PC-3 (cell line): ENCODE measurements at regions not wholly inside any gene's neighbourhood (a gene's known extent, or its start where the extent isn't known, plus 50 kb on each side); places are given as distances from the start of the nearest gene placed in this dataset.

Experiments used
- ATAC-seq: fragments of 200-7000 bp; cut with Tn5 transposase; 2 replicates; pipeline ENCODE4 v1.9.1; 2020; ENCODE audit warnings: mild to moderate bottlenecking, moderate library complexity
- BruUV-seq: library from RNA; stranded (reverse); fragments of 400-500 nt; replicated peaks from 2 replicates; lab custom pipeline; 2021; lab: Mats Ljungman, UMichigan
- CTCF ChIA-PET: fragments of 300-600 bp; sonication (Branson Sonifier 250); formaldehyde crosslinking; loops from one replicate; lab custom pipeline; 2022; ENCODE audit warnings: antibody characterized with exemption; lab: Charles Lee
- POLR2A ChIA-PET: fragments of 300-600 bp; sonication (Branson Sonifier 250); formaldehyde crosslinking; loops from one replicate; lab custom pipeline; 2022; ENCODE audit warnings: antibody characterized with exemption; ENCODE audit not compliant: unreplicated experiment; lab: Charles Lee
- DNase-seq: peaks from one replicate; pipeline ENCODE4 v3.0.0-alpha.2; 2015
- H2AFZ ChIP-seq: fragments of 300-600 bp; sonication (generic); 2 replicates; pipeline ENCODE4 v1.6.0; 2016; ENCODE audit warnings: antibody characterized with exemption, low read length
- H3F3A ChIP-seq: fragments of 300-600 bp; sonication (generic); one replicate; pipeline ENCODE4 v1.6.0; 2017; ENCODE audit warnings: antibody characterized with exemption, low read length, control low read depth, mild to moderate bottlenecking; ENCODE audit not compliant: unreplicated experiment
- H3K27ac ChIP-seq: fragments of 300-600 bp; sonication (generic); 2 replicates; pipeline ENCODE4 v1.5.1; 2016; ENCODE audit warnings: mild to moderate bottlenecking, low read length
- H3K27me3 ChIP-seq: fragments of 300-600 bp; sonication (generic); 2 replicates; pipeline ENCODE4 v1.6.1; 2016; ENCODE audit warnings: low read length, mixed read lengths
- H3K36me3 ChIP-seq: fragments of 300-600 bp; sonication (generic); 2 replicates; pipeline ENCODE4 v1.6.1; 2016; ENCODE audit warnings: low read depth, mixed run types, low read length, mixed read lengths
- H3K4me1 ChIP-seq: fragments of 300-600 bp; sonication (generic); 2 replicates; pipeline ENCODE4 v1.5.1; 2016; ENCODE audit warnings: low read length; ENCODE audit not compliant: insufficient read depth
- H3K4me2 ChIP-seq: fragments of 300-600 bp; sonication (generic); 2 replicates; pipeline ENCODE4 v1.6.0; 2016; ENCODE audit warnings: low read length
- H3K4me3 ChIP-seq: fragments of 300-600 bp; sonication (generic); 2 replicates; pipeline ENCODE4 v1.5.1; 2016; ENCODE audit warnings: mild to moderate bottlenecking, low read length, mixed read lengths
- H3K79me2 ChIP-seq: fragments of 300-600 bp; sonication (generic); 2 replicates; pipeline ENCODE4 v1.6.1; 2017; ENCODE audit warnings: low read length, mixed read lengths
- H3K9ac ChIP-seq: fragments of 300-600 bp; sonication (generic); 2 replicates; pipeline ENCODE4 v1.6.0; 2016; ENCODE audit warnings: mild to moderate bottlenecking, low read length
- H3K9me2 ChIP-seq: fragments of 300-600 bp; sonication (generic); replicated peaks from 2 replicates; pipeline ENCODE4 v1.6.1; 2016; ENCODE audit warnings: mixed run types, low read length, mixed read lengths
- H3K9me3 ChIP-seq: fragments of 300-600 bp; sonication (generic); 2 replicates; pipeline ENCODE4 v1.6.1; 2016; ENCODE audit warnings: low read length, mixed read lengths
- H4K20me1 ChIP-seq: fragments of 300-600 bp; sonication (generic); 2 replicates; pipeline ENCODE4 v1.6.1; 2016; ENCODE audit warnings: low read length, mixed read lengths
- EZH2 ChIP-seq: fragments of 300-600 bp; sonication (generic); IDR thresholded peaks from one replicate; pipeline ENCODE4 v1.6.1; 2017; ENCODE audit warnings: antibody characterized with exemption, mild to moderate bottlenecking, low read length; ENCODE audit not compliant: unreplicated experiment
- EZH2phosphoT487 ChIP-seq: fragments of 300-600 bp; sonication (generic); IDR thresholded peaks from 2 replicates; pipeline ENCODE4 v1.6.1; 2018; ENCODE audit warnings: mild to moderate bottlenecking, antibody characterized with exemption, low read length, borderline replicate concordance
- intact Hi-C: fragments of 100-400 bp; cut with micrococcal nuclease; formaldehyde crosslinking; loops from 2 replicates; pipeline ENCODE4 v1.9.0; 2023
- TF ChIP-seq, protein P1 (sequence below): fragments of 300-600 bp; sonication (generic); conservative IDR thresholded peaks from 2 replicates; pipeline ENCODE4 v1.5.1; 2017; ENCODE audit warnings: antibody characterized with exemption, low read depth, mild to moderate bottlenecking, low read length

DNA sequence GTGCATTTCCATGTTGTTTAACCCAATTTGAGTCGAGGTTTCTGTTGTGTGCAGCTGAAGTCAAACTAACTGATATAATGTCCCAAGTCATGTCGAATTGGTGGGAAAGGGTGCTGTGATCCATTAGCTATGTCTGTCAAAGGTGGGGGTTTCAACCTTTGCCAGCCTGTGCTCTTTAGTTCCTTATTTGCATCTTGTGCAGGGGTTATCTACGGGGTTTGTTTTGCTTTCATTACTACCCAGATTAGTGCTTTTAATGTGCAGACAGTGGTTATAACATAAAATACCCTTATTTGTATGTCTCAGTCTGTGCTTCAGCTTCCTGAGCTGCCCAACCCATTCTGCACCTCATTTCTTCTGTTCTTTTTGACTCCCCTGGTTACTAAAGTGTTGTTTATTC, 271.9 kb upstream of the CXCR4 start:
- H3K27ac ChIP-seq: no peak overlapping the region
- H3K36me3 ChIP-seq: no peaks in the 10 kb centered on the region
- H3K4me2 ChIP-seq: no peak overlapping the region
- CTCF ChIA-PET: no interaction called here
- no peak for ATAC-seq
- H3F3A ChIP-seq: no peaks in the 10 kb centered on the region
- POLR2A ChIA-PET: no interaction called here
- no peak overlapping the region for H3K4me3 ChIP-seq
- intact Hi-C loops: no loop called here
- DNase-seq: no peak
- no peaks in the 10 kb centered on the region for H3K9me3 ChIP-seq
- no peaks in the 10 kb centered on the region for H4K20me1 ChIP-seq
- no peak overlapping the region for H3K9ac ChIP-seq
- peaks cover 38% of the 10 kb centered on the region; the same call in 1 of the 2 replicates for H3K27me3 ChIP-seq
- TF ChIP-seq EZH2 (no peak), EZH2phosphoT487 (no peak)
- TF ChIP-seq, protein P1, sequence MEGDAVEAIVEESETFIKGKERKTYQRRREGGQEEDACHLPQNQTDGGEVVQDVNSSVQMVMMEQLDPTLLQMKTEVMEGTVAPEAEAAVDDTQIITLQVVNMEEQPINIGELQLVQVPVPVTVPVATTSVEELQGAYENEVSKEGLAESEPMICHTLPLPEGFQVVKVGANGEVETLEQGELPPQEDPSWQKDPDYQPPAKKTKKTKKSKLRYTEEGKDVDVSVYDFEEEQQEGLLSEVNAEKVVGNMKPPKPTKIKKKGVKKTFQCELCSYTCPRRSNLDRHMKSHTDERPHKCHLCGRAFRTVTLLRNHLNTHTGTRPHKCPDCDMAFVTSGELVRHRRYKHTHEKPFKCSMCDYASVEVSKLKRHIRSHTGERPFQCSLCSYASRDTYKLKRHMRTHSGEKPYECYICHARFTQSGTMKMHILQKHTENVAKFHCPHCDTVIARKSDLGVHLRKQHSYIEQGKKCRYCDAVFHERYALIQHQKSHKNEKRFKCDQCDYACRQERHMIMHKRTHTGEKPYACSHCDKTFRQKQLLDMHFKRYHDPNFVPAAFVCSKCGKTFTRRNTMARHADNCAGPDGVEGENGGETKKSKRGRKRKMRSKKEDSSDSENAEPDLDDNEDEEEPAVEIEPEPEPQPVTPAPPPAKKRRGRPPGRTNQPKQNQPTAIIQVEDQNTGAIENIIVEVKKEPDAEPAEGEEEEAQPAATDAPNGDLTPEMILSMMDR: no peak
- no peak overlapping the region for H2AFZ ChIP-seq
- H3K4me1 ChIP-seq: no peaks in the 10 kb centered on the region
- no peaks in the 10 kb centered on the region for H3K79me2 ChIP-seq
- no TSS peak for BruUV-seq
- no peaks in the 10 kb centered on the region for H3K9me2 ChIP-seq

DNA sequence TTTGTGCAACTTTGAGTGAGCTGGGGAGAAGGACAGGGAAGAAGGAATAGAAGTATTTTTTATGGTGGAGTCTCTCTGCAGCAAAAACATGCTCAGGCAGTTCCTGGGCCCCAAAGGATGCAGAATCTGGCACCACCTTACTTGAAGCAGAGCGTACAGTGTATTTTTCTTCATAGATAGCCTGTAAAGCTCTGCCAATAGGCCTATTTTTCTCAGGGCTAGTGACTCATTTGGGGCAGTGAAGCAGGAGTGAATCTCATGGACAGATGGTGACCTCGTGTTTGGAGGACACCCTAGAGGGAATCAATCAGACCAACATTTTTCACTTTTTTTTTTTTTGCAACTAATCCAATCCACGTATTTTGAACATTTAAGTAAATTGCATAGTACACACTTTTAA, 268.1 kb upstream of the CXCR4 start:
- H3K79me2 ChIP-seq: no peaks in the 10 kb centered on the region
- no peak overlapping the region for H3K4me3 ChIP-seq
- no peak overlapping the region for H3K9ac ChIP-seq
- ChIA-PET CTCF (interaction anchor here (1.2 kb wide), 1 partner anchor 472 kb away, joined by 5 read pairs; no protein-coding TSS in a partner anchor), POLR2A (no interaction called here)
- H3K27ac ChIP-seq: no peak overlapping the region
- TF ChIP-seq, protein P1: no peak
- no peak for TF ChIP-seq EZH2
- TF ChIP-seq EZH2phosphoT487: no peak
- BruUV-seq: no TSS peak
- no peak for ATAC-seq
- H3K9me3 ChIP-seq: no peaks in the 10 kb centered on the region
- no peaks in the 10 kb centered on the region for H3K9me2 ChIP-seq
- H3K4me1 ChIP-seq: no peaks in the 10 kb centered on the region
- no peaks in the 10 kb centered on the region for H3K36me3 ChIP-seq
- H3F3A ChIP-seq: no peaks in the 10 kb centered on the region
- H2AFZ ChIP-seq: no peak overlapping the region
- DNase-seq: no peak
- H4K20me1 ChIP-seq: no peaks in the 10 kb centered on the region
- intact Hi-C loops: no loop called here
- H3K27me3 ChIP-seq: peaks cover 18% of the 10 kb centered on the region; the same call in 1 of the 2 replicates
- H3K4me2 ChIP-seq: no peak overlapping the region

DNA sequence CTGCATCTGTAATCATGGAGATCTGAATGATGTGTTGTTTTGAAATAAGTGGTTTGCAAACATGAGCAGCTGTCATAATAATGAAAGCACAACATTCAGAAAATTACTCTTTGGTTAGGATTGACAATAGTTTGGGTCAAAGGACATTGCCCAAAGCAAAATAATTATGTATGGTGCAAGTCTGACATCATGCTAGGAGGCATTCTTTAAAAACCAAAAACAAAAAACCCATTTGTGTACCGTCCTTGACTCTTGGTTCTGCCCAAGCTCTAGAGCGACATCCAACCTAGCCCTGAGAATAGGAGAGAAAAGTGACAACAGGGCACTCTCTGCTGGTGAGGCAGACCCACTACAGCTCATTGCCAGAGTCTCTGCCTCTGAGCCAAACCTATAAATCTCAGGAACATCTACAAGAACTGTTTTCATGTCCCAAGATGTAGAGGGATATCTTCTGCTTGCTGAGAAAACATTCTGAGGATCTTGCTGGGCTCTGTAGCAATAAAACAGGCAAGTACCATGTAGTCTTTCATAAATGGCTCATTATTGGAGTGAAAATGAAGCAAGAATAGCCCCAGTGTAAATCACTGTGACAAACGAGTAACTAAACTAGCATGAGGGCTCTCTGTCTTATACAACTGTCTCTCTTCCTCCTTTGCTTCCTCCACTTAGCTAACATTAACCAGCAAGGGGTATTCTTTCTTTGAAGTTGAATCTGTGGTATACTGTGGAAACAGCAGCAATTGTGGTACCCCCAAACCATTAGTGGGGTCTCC, 266.8 kb upstream of the CXCR4 start:
- ChIA-PET CTCF (interaction anchor here (0.5 to 1.6 kb wide), 4 partner anchors 470 to 1396 kb away, joined by 3 to 4 read pairs (median 4); no protein-coding TSS in a partner anchor), POLR2A (no interaction called here)
- no peaks in the 10 kb centered on the region for H3K4me1 ChIP-seq
- BruUV-seq: no TSS peak
- intact Hi-C loops: no loop called here
- no peak overlapping the region for H2AFZ ChIP-seq
- DNase-seq (peak; percentile 55), ATAC-seq (peak; percentile 87)
- H3K36me3 ChIP-seq: no peaks in the 10 kb centered on the region
- no peaks in the 10 kb centered on the region for H3K9me3 ChIP-seq
- H3K9me2 ChIP-seq: no peaks in the 10 kb centered on the region
- H3K4me3 ChIP-seq: no peak overlapping the region
- H4K20me1 ChIP-seq: no peaks in the 10 kb centered on the region
- no peaks in the 10 kb centered on the region for H3K79me2 ChIP-seq
- no peak overlapping the region for H3K4me2 ChIP-seq
- TF ChIP-seq, protein P1: peak; percentile 78
- TF ChIP-seq EZH2: no peak
- no peak for TF ChIP-seq EZH2phosphoT487
- no peak overlapping the region for H3K9ac ChIP-seq
- peaks cover 16% of the 10 kb centered on the region; the same call in 1 of the 2 replicates for H3K27me3 ChIP-seq
- H3F3A ChIP-seq: no peaks in the 10 kb centered on the region
- H3K27ac ChIP-seq: no peak overlapping the region
